Activated CD4-positive, alpha-beta T cell treated with anti-CD3 and anti-CD28 coated beads for 48 hours (primary cell): ENCODE measurements at regions not wholly inside any gene's neighbourhood (a gene's known extent, or its start where the extent isn't known, plus 50 kb on each side); places are given as distances from the start of the nearest gene placed in this dataset.

ENCODE experiments used
- DNase-seq: peaks from one replicate; pipeline ENCODE4 v3.0.0-alpha.2; 2020

GRCh38 chrX:14124562-14124961 lies 94.9 kb upstream of the GEMIN8 start:
- DNase-seq: no peak

GRCh38 chrX:14095702-14096101 lies 66.0 kb upstream of the GEMIN8 start:
- peak; percentile 43 for DNase-seq

- no peak for DNase-seq
Measured at GRCh38 chrX:14094191-14094590, 64.5 kb upstream of the GEMIN8 start.

GRCh38 chrX:14084466-14084865 lies 54.8 kb upstream of the GEMIN8 start:
- DNase-seq: no peak

DNA sequence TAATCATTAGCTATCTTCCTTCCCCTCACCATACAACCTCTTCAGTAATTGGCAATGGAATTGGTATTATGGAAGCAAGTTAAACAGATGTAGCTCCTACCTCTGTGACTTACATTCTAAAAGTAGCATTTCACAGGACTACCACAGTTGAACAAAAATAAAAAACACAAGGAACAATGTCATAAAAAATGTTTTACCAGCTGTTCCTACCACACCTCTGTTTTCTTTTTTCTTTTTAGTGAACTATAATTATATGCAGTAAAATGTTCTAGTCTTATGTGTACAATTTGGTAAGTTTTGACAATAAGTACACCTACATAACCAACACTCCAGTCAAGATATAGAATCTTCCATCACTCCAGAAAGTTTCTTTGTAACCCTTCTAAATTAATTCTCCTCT lies 54.1 kb upstream of the GEMIN8 start:
- no peak for DNase-seq

GRCh38 chrX:14079891-14080430 lies 50.3 kb upstream of the GEMIN8 start:
- no peak for DNase-seq
